Transverse colon (tissue), 4 donors: ENCODE measurements at regions not wholly inside any gene's neighbourhood (a gene's known extent, or its start where the extent isn't known, plus 50 kb on each side); places are given as distances from the start of the nearest gene placed in this dataset.

Source experiments
- DNase-seq: peaks from one replicate; pipeline ENCODE4 v3.0.0-alpha.2; 2019
- H3K27ac ChIP-seq, 4 donors: fragments of 200-600 bp; sonication (generic); 2 replicates each; pipeline ENCODE4 v1.5.1; 2016 to 2018; ENCODE audit warnings: inconsistent platforms in 4 of 4
- H3K27me3 ChIP-seq: fragments of 200-600 bp; sonication (generic); 2 replicates; pipeline ENCODE4 v1.5.1; 2017; ENCODE audit warnings: inconsistent platforms
- H3K36me3 ChIP-seq, 4 donors: fragments of 200-600 bp; sonication (generic); 2 replicates each; pipeline ENCODE4 v1.5.1; 2017 to 2019; ENCODE audit warnings: inconsistent platforms in 4 of 4
- H3K4me1 ChIP-seq, 4 donors: fragments of 200-600 bp; sonication (generic); 2 replicates each; pipeline ENCODE4 v1.5.1; 2017 to 2020; ENCODE audit warnings: inconsistent platforms in 4 of 4
- H3K4me3 ChIP-seq, 4 donors: fragments of 200-600 bp; sonication (generic); 1 replicate in 1 of 4; 2 replicates in 3 of 4; pipeline versions ENCODE4 v1.5.1 to v1.6.1; 2017 to 2019; ENCODE audit warnings: inconsistent platforms in 4 of 4
- H3K9me3 ChIP-seq, 2 donors: fragments of 200-600 bp; sonication (generic); 2 replicates each; pipeline ENCODE4 v1.5.1; 2017 to 2019; ENCODE audit warnings: inconsistent platforms in 2 of 2
- EP300 ChIP-seq: sonication (generic); formaldehyde crosslinking; IDR thresholded peaks from one replicate; pipeline ENCODE4 v1.6.1; 2017; ENCODE audit warnings: antibody characterized with exemption, low read depth
- POLR2A ChIP-seq: fragments of 450-650 bp; IDR thresholded peaks from one replicate; pipeline ENCODE4 v1.6.1; 2016; ENCODE audit warnings: antibody characterized with exemption, mild to moderate bottlenecking, moderate library complexity
- POLR2AphosphoS5 ChIP-seq, 3 donors: sonication (generic); formaldehyde crosslinking; IDR thresholded peaks; one replicate each; pipeline ENCODE4 v1.6.1; 2016; ENCODE audit warnings: antibody characterized with exemption in 3 of 3
- WGBS, 2 donors: methylation state at CpG; one replicate each; pipeline ENCODE4 v1.1.5; 2018; ENCODE audit warnings: low coverage in 1 of 2; 5-methylcytosine and 5-hydroxymethylcytosine counted together
- in situ Hi-C, 4 donors: fragments of 200-750 bp; cut with MboI; loops; one replicate each; pipeline versions ENCODE4 v1.15.0 to v1.15.1; 2017; ENCODE audit warnings: low sequenced_read_pairs in 3 of 4, low pct_ligation_motif_present in 1 of 4, low pct_unique_long_range_greater_than_20kb in 1 of 4
- intact Hi-C: fragments of 100-400 bp; cut with DNase I; formaldehyde crosslinking; loops from one replicate; pipeline ENCODE4 v1.15.1; 2023; ENCODE audit warnings: low total_unique reads
- TF ChIP-seq, protein P1 (sequence below), 5 experiments: fragments of 200-600 bp in 3 of 5; fragments of 450-650 bp in 2 of 5; sonication (generic) in 3 of 5; IDR thresholded peaks; 1 replicate in 2 of 5; 2 replicates in 3 of 5; pipeline ENCODE4 v1.5.1; 2016 to 2017; ENCODE audit warnings: antibody characterized with exemption in 5 of 5, inconsistent platforms in 3 of 5, mild to moderate bottlenecking in 2 of 5, moderate library complexity in 1 of 5

DNA sequence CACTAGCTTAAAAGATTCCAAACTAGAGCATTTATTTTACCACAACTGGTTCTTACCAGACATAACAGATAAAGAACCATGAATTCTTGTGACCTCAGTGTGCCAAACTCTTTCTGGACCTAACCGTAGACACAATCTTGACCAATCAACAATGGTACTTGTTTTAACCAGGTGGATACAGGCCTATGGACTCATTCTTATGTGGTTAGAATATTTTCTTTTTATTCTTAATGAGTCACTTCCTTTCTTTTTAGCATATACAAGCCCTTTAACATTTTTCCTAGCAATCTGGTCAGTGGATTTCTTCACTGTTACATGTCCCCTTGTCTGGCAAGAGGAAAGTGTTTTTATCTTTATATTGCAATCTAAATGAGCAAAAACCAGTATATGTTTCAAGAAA is 792.1 kb upstream of the SPRY2 start:
- in situ Hi-C loops (no loop called here), intact Hi-C loops (no loop called here)
- no peaks in the 10 kb centered on the region for H3K4me1 ChIP-seq
- H3K36me3 ChIP-seq: no peaks in the 10 kb centered on the region
- TF ChIP-seq, protein P1, sequence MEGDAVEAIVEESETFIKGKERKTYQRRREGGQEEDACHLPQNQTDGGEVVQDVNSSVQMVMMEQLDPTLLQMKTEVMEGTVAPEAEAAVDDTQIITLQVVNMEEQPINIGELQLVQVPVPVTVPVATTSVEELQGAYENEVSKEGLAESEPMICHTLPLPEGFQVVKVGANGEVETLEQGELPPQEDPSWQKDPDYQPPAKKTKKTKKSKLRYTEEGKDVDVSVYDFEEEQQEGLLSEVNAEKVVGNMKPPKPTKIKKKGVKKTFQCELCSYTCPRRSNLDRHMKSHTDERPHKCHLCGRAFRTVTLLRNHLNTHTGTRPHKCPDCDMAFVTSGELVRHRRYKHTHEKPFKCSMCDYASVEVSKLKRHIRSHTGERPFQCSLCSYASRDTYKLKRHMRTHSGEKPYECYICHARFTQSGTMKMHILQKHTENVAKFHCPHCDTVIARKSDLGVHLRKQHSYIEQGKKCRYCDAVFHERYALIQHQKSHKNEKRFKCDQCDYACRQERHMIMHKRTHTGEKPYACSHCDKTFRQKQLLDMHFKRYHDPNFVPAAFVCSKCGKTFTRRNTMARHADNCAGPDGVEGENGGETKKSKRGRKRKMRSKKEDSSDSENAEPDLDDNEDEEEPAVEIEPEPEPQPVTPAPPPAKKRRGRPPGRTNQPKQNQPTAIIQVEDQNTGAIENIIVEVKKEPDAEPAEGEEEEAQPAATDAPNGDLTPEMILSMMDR (IDR thresholded peaks at IDR 0.05): no peak
- TF ChIP-seq EP300: no peak
- no peak for TF ChIP-seq POLR2A
- TF ChIP-seq POLR2AphosphoS5 (IDR thresholded peaks at IDR 0.05): no peak
- no peaks in the 10 kb centered on the region for H3K9me3 ChIP-seq
- H3K27me3 ChIP-seq: no peaks in the 10 kb centered on the region
- no peak overlapping the region for H3K4me3 ChIP-seq
- WGBS, 2 donors: 84 to 100% methylated on average over 1 of the region's 1 CpG
- DNase-seq: no peak
- no peak overlapping the region for H3K27ac ChIP-seq

DNA sequence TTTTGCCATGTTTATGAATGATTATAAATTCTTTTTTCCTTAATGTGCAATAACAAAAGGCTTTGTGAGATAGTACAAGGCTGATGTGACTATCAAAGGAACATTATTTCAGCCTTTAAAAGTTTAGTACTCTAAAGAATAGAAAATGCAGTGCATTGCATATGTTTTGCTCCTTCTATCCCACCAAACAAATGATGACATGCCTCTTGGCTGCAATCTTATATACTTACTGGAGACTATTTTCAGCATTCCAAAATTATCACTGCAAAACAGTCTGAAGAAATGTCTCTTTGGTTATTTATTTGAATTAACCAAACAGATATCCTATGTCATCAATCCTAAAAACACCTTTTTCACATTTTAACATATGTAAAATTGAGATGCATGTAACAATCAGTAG is 776.5 kb upstream of the SPRY2 start:
- Histone ChIP-seq H3K4me1 (no peaks in the 10 kb centered on the region), H3K4me3 (no peak overlapping the region), H3K27ac (no peak overlapping the region), H3K36me3 (no peaks in the 10 kb centered on the region), H3K27me3 (no peaks in the 10 kb centered on the region), H3K9me3 (no peaks in the 10 kb centered on the region)
- in situ Hi-C loops (no loop called here), intact Hi-C loops (no loop called here)
- TF ChIP-seq POLR2A (no peak), POLR2AphosphoS5 (IDR thresholded peaks at IDR 0.05) (no peak)
- TF ChIP-seq, protein P1 (IDR thresholded peaks at IDR 0.05): no peak
- DNase-seq: no peak

DNA sequence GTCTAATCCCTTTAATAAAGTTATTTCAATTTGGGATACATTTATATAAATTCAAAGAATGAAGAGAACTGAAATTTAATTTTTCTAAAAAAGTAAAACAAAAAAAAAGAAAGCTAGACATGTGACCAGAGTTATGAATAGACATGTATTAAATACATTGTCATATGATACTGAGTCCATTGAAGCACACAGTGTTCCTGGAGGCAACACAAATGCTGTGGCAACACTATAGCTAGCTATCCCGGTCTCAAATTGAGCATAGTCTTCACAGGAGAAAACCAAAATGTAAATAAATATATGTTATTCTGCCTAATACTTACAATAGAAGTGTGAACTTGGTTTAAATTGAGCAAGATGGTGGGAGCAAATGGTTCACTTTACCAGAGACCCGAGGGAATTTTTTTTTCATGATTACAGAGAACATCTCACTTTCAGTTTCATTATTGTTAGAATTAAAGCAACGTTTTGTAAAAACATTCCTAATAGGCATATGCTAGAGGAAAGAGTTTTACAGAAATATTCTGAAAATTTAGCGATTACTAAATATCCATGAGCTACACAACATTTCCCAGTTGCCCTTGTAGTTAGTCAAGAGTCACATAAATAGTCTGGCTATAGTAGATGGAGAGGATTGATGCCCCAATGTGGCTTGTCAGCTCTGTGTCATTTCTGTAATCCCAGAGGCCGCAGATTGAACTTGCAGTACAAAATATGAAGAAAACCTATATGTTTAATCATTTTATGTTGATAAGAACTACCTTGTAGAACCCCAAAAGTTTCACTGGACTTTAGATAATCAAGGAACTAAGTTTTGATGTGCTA is 775.7 kb upstream of the SPRY2 start:
- peak overlapping the region in 2 of 4 donors; percentile 9 to 19 for H3K4me3 ChIP-seq
- 58% methylated on average over 5 of the region's 5 CpGs for WGBS, 2 donors

DNA sequence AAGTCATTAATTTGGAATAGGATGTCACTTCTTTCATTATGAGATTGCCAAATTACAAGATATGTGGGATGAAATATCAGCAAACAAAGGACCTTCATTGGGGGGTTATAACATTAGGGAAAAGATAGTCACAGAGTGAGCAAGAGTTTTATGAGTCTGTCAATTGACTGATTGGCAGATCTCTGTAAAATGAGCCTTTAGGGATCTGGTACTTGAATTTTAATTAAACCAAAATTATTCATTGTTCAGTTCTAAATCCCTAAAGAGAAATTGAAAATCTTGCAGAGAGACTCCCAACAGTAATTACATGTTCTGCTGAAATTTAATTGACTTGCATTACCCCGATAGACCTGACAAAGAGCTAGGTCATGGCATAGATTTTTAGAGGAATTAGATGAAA is 768.1 kb upstream of the SPRY2 start:
- Histone ChIP-seq H3K27me3 (no peaks in the 10 kb centered on the region), H3K9me3 (no peaks in the 10 kb centered on the region), H3K4me3 (no peak overlapping the region), H3K4me1 (peaks cover 0 to 12% (median 0%) of the 10 kb centered on the region in 4 donors), H3K27ac (no peak overlapping the region), H3K36me3 (no peaks in the 10 kb centered on the region)
- intact Hi-C loops (no loop called here), in situ Hi-C loops (no loop called here)
- no peak for DNase-seq
- 90 to 92% methylated on average over 1 of the region's 1 CpG for WGBS, 2 donors
- TF ChIP-seq, protein P1 (IDR thresholded peaks at IDR 0.05): no peak
- TF ChIP-seq POLR2AphosphoS5 (IDR thresholded peaks at IDR 0.05) (no peak), EP300 (no peak), POLR2A (no peak)

More for the DNA sequence above, 775.7 kb upstream of the SPRY2 start:
- no peak for DNase-seq
- no peaks in the 10 kb centered on the region for H3K4me1 ChIP-seq
- H3K27ac ChIP-seq: no peak overlapping the region
- H3K36me3 ChIP-seq: no peaks in the 10 kb centered on the region
- H3K27me3 ChIP-seq: no peaks in the 10 kb centered on the region
- in situ Hi-C loops (no loop called here), intact Hi-C loops (no loop called here)
- TF ChIP-seq POLR2AphosphoS5 (IDR thresholded peaks at IDR 0.05) (no peak), POLR2A (no peak), EP300 (no peak)
- TF ChIP-seq, protein P1 (IDR thresholded peaks at IDR 0.05): no peak
- H3K9me3 ChIP-seq: no peaks in the 10 kb centered on the region
